ENCODE measurements at regions not wholly inside any gene's neighbourhood (a gene's known extent, or its start where the extent isn't known, plus 50 kb on each side); places are given as distances from the start of the nearest gene placed in this dataset.

DNA sequence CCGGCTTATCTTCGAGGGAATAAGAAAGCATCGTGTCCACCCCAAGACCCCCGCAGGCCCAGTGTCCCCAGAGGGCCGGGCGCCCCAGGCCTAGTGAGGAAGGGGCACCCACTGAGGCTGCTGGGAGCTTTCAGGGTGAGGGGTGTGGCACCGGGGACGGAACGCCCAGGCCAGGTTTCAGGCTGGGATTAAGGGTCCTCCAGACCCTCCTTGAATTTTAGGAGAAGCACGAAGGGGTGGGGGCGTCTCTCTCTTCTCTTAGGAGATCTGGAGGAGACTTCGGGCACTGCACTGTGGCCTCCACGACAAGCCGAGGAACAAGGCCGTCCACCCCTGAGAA, 96.8 kb downstream of the PDGFA start:
- WGBS, 2 donors: 92 to 93% methylated on average over 15 of the region's 15 CpGs
- Histone ChIP-seq H3K9me3 (peaks cover 0 to 11% (median 4%) of the 10 kb centered on the region in 11 donors), H3K4me1 (peaks cover 0 to 14% (median 8%) of the 10 kb centered on the region in 9 donors), H3K4me3 (no peak overlapping the region), H3K27ac (no peak overlapping the region), H3K36me3 (no peaks in the 10 kb centered on the region), H3K27me3 (peaks cover 0 to 21% (median 0%) of the 10 kb centered on the region in 7 donors)
- DNase-seq: no peak
- TF ChIP-seq CTCF (IDR thresholded peaks at IDR 0.05): no peak
- no peak for ATAC-seq
- intact Hi-C loops (cut with DNase I): no loop called here

- intact Hi-C loops (cut with DNase I): no loop called here
- WGBS, 2 donors: 86 to 88% methylated on average over 28 of the region's 28 CpGs
- no peak overlapping the region for H3K4me3 ChIP-seq
- peaks cover 0 to 21% (median 0%) of the 10 kb centered on the region in 7 donors for H3K27me3 ChIP-seq
- H3K36me3 ChIP-seq: no peaks in the 10 kb centered on the region
- peaks cover 0 to 14% (median 8%) of the 10 kb centered on the region in 9 donors for H3K4me1 ChIP-seq
- H3K27ac ChIP-seq: no peak overlapping the region
- no peak for ATAC-seq
- peaks cover 0 to 4% (median 0%) of the 10 kb centered on the region in 11 donors for H3K9me3 ChIP-seq
- no peak for TF ChIP-seq CTCF (IDR thresholded peaks at IDR 0.05)
- no peak for DNase-seq
Observed at GRCh38 chr7:423312-424260, 96.1 kb downstream of the PDGFA start.

- no peak overlapping the region for H3K4me3 ChIP-seq
- DNase-seq (no peak), ATAC-seq (peak in 1 of 8 donors; percentile 27)
- WGBS, 2 donors: 53 to 59% methylated on average over 9 of the region's 9 CpGs
- peaks cover 0 to 14% (median 8%) of the 10 kb centered on the region in 9 donors for H3K4me1 ChIP-seq
- H3K27ac ChIP-seq: no peak overlapping the region
- no peaks in the 10 kb centered on the region for H3K9me3 ChIP-seq
- intact Hi-C loops (cut with DNase I): no loop called here
- TF ChIP-seq CTCF (IDR thresholded peaks at IDR 0.05): no peak
- no peaks in the 10 kb centered on the region for H3K36me3 ChIP-seq
- peaks cover 0 to 21% (median 0%) of the 10 kb centered on the region in 7 donors for H3K27me3 ChIP-seq
Observed at GRCh38 chr7:424301-424935, 95.2 kb downstream of the PDGFA start.

DNA sequence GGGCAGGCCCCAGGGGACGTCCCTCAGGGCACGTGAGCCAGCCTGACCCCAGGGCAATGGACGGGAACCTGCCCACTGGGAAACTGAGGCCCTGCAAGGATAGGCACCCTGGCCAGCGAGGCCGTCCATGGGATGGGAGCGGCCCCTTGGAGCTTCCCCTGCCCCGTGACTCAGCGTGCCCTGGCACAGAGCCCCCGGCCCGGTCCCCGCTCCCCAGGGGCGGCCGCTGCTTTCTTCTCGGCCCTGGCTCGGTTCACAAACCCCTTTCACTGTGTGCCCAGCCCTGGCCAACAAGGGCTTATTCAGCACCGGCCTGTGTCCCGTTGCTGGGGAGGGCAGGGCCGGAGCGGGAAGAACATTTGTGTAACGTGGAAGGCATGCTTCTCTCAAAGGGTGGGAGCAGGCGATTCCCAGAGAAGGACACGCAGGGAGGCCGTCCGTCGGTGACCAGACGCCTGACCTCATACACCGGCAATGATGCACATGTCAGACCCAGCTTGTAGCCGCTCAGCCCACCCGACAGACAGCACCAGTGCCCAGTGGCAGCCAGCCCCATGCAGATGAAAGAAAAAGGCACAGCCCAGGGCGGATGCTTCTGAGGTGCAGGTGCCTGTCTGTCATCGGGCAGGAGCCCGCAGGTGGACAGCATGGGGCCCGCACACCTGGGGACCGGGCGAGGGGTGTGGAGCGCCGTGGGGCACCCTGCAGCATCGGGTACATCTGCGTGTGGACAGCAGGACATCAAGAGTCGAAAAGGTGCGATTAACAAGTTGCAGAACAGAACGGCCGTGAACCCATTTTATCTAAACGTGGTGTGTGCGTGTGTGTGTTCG, 94.5 kb downstream of the PDGFA start:
- Histone ChIP-seq H3K4me1 (peaks cover 0 to 14% (median 8%) of the 10 kb centered on the region in 9 donors), H3K4me3 (no peak overlapping the region), H3K27me3 (peaks cover 0 to 21% (median 0%) of the 10 kb centered on the region in 7 donors), H3K27ac (no peak overlapping the region), H3K9me3 (no peaks in the 10 kb centered on the region), H3K36me3 (no peaks in the 10 kb centered on the region)
- TF ChIP-seq CTCF (IDR thresholded peaks at IDR 0.05): no peak
- ATAC-seq: peak in 7 of 8 donors; percentile 15 to 43 (median 29)
- DNase-seq: no peak
- intact Hi-C loops (cut with DNase I): no loop called here
- WGBS, 2 donors: 60% methylated on average over 46 of the region's 46 CpGs

All from heart right ventricle (tissue), 16 donors.